ENCODE measurements at regions not wholly inside any gene's neighbourhood (a gene's known extent, or its start where the extent isn't known, plus 50 kb on each side); places are given as distances from the start of the nearest gene placed in this dataset.

DNA sequence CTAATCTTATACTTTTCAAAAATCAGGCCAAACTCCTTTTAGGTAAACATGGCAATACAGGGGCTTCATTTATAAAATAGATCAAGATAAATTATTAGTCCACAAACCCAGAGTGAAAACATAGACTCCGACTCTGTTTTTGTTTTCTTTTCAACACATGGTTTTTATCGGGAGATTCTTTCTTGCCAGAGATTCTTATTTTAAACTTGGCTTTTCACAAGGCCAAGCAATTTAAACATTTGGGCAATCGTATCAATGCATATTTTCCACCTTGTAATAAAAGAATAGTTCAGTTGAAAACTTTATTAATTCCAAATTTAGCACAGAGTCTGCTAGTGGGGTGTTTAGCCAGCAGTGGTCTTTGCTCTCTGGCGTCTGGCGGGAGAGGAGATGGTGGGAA is 71.9 kb downstream of the SOX11 start:
- no peak for DNase-seq
- ATAC-seq: no peak
- H3K27ac ChIP-seq: no peak overlapping the region
- no peaks in the 10 kb centered on the region for H3K9me3 ChIP-seq
- 56% methylated on average over 5 of the region's 5 CpGs for WGBS (ENCODE audit: insufficient coverage, low coverage, low lambda C conversion rate, missing lambda C conversion rate)
- no peaks in the 10 kb centered on the region for H3K27me3 ChIP-seq
- intact Hi-C loops (cut with DNase I): no loop called here
- no peaks in the 10 kb centered on the region for H3K36me3 ChIP-seq
- TF ChIP-seq, protein P1, sequence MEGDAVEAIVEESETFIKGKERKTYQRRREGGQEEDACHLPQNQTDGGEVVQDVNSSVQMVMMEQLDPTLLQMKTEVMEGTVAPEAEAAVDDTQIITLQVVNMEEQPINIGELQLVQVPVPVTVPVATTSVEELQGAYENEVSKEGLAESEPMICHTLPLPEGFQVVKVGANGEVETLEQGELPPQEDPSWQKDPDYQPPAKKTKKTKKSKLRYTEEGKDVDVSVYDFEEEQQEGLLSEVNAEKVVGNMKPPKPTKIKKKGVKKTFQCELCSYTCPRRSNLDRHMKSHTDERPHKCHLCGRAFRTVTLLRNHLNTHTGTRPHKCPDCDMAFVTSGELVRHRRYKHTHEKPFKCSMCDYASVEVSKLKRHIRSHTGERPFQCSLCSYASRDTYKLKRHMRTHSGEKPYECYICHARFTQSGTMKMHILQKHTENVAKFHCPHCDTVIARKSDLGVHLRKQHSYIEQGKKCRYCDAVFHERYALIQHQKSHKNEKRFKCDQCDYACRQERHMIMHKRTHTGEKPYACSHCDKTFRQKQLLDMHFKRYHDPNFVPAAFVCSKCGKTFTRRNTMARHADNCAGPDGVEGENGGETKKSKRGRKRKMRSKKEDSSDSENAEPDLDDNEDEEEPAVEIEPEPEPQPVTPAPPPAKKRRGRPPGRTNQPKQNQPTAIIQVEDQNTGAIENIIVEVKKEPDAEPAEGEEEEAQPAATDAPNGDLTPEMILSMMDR (IDR thresholded peaks at IDR 0.05): no peak
- no peak for TF ChIP-seq POLR2A (IDR thresholded peaks at IDR 0.05)
- no peak overlapping the region for H3K4me3 ChIP-seq
- H3K4me1 ChIP-seq: no peaks in the 10 kb centered on the region

DNA sequence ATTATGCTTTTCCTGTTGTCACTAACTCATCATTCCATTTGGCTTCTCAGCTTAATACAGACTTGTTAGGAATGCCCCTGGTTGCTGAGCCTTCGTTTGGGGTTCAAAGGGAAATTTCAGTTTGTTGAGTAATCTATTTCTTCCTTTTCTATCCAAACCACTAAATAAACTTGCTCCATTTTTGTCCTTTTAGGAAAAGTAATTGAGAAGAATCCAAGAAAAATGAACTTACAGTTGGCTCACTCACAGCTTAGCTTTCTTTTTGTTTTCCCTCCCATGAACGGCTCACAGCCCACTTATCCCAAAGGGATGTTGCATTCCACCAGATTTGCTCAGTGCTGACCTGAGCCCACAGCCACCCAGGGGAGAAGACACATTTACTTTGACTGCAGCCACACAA is 73.9 kb downstream of the SOX11 start:
- intact Hi-C loops (cut with DNase I): no loop called here
- H3K27ac ChIP-seq: no peak overlapping the region
- 10% methylated on average over 2 of the region's 2 CpGs for WGBS (ENCODE audit: insufficient coverage, low coverage, low lambda C conversion rate, missing lambda C conversion rate)
- no peaks in the 10 kb centered on the region for H3K4me1 ChIP-seq
- ATAC-seq: no peak
- H3K36me3 ChIP-seq: no peaks in the 10 kb centered on the region
- TF ChIP-seq, protein P1 (IDR thresholded peaks at IDR 0.05): no peak
- no peak for TF ChIP-seq POLR2A (IDR thresholded peaks at IDR 0.05)
- H3K9me3 ChIP-seq: no peaks in the 10 kb centered on the region
- no peak for DNase-seq
- no peaks in the 10 kb centered on the region for H3K27me3 ChIP-seq
- no peak overlapping the region for H3K4me3 ChIP-seq

DNA sequence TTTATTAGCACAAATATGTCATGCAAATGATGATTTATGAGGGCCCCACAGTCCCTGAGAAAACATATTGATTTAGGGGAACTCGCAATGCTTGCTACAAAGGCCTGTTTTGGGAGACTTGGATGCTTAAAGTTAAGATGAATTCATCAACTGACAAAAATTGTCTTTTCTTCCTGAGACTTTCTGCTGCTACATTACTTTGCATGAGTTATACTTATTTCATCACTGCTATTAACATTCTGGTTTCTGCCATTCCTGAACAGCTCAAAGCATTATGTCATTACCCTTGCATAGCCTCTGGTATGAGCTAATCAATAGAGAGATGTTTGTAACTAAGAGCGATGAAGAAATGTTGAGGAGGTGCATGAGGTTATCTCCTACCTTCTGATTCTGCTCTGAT is 74.4 kb downstream of the SOX11 start:
- no peaks in the 10 kb centered on the region for H3K9me3 ChIP-seq
- DNase-seq (no peak), ATAC-seq (no peak)
- intact Hi-C loops (cut with DNase I): no loop called here
- H3K4me1 ChIP-seq: no peaks in the 10 kb centered on the region
- TF ChIP-seq, protein P1 (IDR thresholded peaks at IDR 0.05): no peak
- no peak for TF ChIP-seq POLR2A (IDR thresholded peaks at IDR 0.05)
- no peak overlapping the region for H3K4me3 ChIP-seq
- H3K27ac ChIP-seq: no peak overlapping the region
- no peaks in the 10 kb centered on the region for H3K36me3 ChIP-seq
- no peaks in the 10 kb centered on the region for H3K27me3 ChIP-seq
- 50% methylated on average over 2 of the region's 2 CpGs for WGBS (ENCODE audit: insufficient coverage, low coverage, low lambda C conversion rate, missing lambda C conversion rate)

DNA sequence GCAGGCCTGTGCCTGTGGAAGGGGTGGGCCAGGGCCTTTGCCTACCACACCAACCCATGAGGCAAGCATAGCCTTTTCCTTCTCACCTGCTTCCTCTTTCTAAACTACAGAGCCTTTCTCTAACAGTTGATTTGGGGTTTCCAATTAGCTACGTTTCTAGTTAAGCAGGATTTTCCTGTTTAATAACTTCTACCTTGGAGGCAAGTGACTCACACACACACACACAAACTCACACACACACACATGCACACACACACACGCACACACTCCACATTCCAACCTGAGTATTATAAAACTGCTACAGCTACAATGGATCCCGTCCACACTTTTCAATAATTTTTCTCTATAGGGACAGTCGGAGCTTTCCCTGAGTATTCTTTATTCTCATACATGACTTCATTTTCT is 84.9 kb downstream of the SOX11 start:
- ATAC-seq: no peak
- no peak for DNase-seq
- 40% methylated on average over 4 of the region's 4 CpGs for WGBS (ENCODE audit: insufficient coverage, low coverage, low lambda C conversion rate, missing lambda C conversion rate)

More for the DNA sequence above, 84.9 kb downstream of the SOX11 start:
- no peak for TF ChIP-seq POLR2A (IDR thresholded peaks at IDR 0.05)
- TF ChIP-seq, protein P1 (IDR thresholded peaks at IDR 0.05): no peak
- Histone ChIP-seq H3K36me3 (no peaks in the 10 kb centered on the region), H3K9me3 (no peaks in the 10 kb centered on the region), H3K4me3 (no peak overlapping the region), H3K27me3 (no peaks in the 10 kb centered on the region), H3K4me1 (no peaks in the 10 kb centered on the region), H3K27ac (no peak overlapping the region)
- intact Hi-C loops (cut with DNase I): no loop called here

Measured in right lobe of liver (tissue), 6 donors.